H1 (cell line): ENCODE measurements at regions not wholly inside any gene's neighbourhood (a gene's known extent, or its start where the extent isn't known, plus 50 kb on each side); places are given as distances from the start of the nearest gene placed in this dataset.

Source experiments
- BACH1 ChIP-seq: IDR thresholded peaks from 2 replicates; pipeline ENCODE4 v1.6.1; 2012; ENCODE audit warnings: low read length, improper control_type of control experiment
- GTF2F1 ChIP-seq: IDR thresholded peaks from 2 replicates; pipeline ENCODE4 v1.6.1; 2012; ENCODE audit warnings: low read depth, low read length, improper control_type of control experiment, borderline replicate concordance
- RXRA ChIP-seq: IDR thresholded peaks from 2 replicates; pipeline ENCODE4 v1.6.1; 2011; ENCODE audit warnings: low read depth, mild to moderate bottlenecking, low read length, moderate library complexity; ENCODE audit not compliant: insufficient read depth
- SP2 ChIP-seq: IDR thresholded peaks from 2 replicates; pipeline ENCODE4 v1.6.1; 2012; ENCODE audit warnings: mild to moderate bottlenecking, low read length, inconsistent platforms

GRCh38 chr10:60605476-60605875 lies 172.8 kb upstream of the CDK1 start (continued):
- TF ChIP-seq GTF2F1 (no peak), RXRA (no peak), BACH1 (no peak), SP2 (no peak)
